ENCODE measurements at regions not wholly inside any gene's neighbourhood (a gene's known extent, or its start where the extent isn't known, plus 50 kb on each side); places are given as distances from the start of the nearest gene placed in this dataset.

DNA sequence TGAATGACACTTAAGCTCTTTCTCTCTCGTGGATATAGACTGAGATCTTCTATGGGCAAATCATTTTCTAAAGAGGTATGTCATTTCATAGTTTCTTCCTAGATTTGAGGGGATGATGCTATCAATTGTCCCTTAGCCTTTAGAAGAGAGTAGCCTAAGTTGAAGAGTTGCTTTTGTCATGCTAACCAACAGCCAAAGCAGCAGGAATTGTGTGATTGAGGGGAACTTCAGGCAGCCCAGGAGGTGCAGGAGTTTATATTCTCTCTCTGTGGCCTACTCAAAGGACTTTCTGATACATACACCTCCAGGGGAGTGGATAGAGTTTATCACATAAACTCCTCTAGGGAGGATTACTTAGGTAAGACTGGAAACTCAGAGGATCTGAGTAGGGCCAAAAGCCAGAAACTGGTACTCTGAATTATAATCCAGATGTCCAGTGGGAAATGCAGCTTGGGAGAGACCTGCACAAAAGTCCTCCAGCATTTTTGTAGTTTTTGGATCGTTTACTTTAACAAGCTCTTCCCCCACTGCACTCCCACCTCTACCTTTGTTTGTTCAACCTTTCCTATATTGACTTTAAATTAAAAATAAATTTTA lies 150.7 kb upstream of the CCDC68 start:
- TF ChIP-seq CTCF (IDR thresholded peaks at IDR 0.05) (no peak), POLR2AphosphoS5 (IDR thresholded peaks at IDR 0.05) (no peak)

Data from prostate gland (tissue), 2 donors.